Upper lobe of left lung (tissue), 6 donors: ENCODE measurements at regions not wholly inside any gene's neighbourhood (a gene's known extent, or its start where the extent isn't known, plus 50 kb on each side); places are given as distances from the start of the nearest gene placed in this dataset.
"Not testable (repeated sequence)": the region's sequence is repeated elsewhere in the genome, so short reads cannot be mapped to it uniquely, and the experiment has no call there.

Experiments used
- ATAC-seq, 2 donors: fragments of 200-7000 bp; cut with Tn5 transposase; one replicate each; pipeline ENCODE4 v1.9.1; 2022; ENCODE audit warnings: mild to moderate bottlenecking in 2 of 2, moderate library complexity in 2 of 2; ENCODE audit not compliant: low FRiP score in 2 of 2
- DNase-seq, 2 donors: peaks; one replicate each; pipeline ENCODE4 v3.0.0-alpha.2; 2019 to 2020
- H3K27ac ChIP-seq, 4 donors: fragments of 200-600 bp; sonication (generic); one replicate each; pipeline ENCODE4 v1.5.1; 2016 to 2019
- H3K27me3 ChIP-seq, 4 donors: fragments of 200-600 bp; sonication (generic); one replicate each; pipeline ENCODE4 v1.5.1; 2017 to 2019
- H3K36me3 ChIP-seq, 4 donors: fragments of 200-600 bp; sonication (generic); one replicate each; pipeline ENCODE4 v1.5.1; 2016 to 2019
- H3K4me1 ChIP-seq, 4 donors: fragments of 200-600 bp; sonication (generic); one replicate each; pipeline ENCODE4 v1.5.1; 2018 to 2019
- H3K4me3 ChIP-seq, 4 donors: fragments of 200-600 bp; sonication (generic); one replicate each; pipeline ENCODE4 v1.5.1; 2017 to 2019; ENCODE audit warnings: mild to moderate bottlenecking in 2 of 4, moderate library complexity in 1 of 4
- H3K9me3 ChIP-seq, 4 donors: fragments of 200-600 bp; sonication (generic); one replicate each; pipeline ENCODE4 v1.5.1; 2018 to 2019
- CTCF ChIP-seq, 6 experiments: fragments of 450-650 bp in 4 of 6; fragments of 200-600 bp in 2 of 6; sonication (generic) in 2 of 6; IDR thresholded peaks; one replicate each; pipeline ENCODE4 v1.5.1; 2016 to 2019; ENCODE audit warnings: antibody characterized with exemption in 6 of 6
- EP300 ChIP-seq, 4 donors: sonication (generic); formaldehyde crosslinking; IDR thresholded peaks; one replicate each; pipeline ENCODE4 v1.5.1; 2017; ENCODE audit warnings: antibody characterized with exemption in 4 of 4, control low read depth in 2 of 4
- POLR2A ChIP-seq, 4 donors: fragments of 450-650 bp; IDR thresholded peaks; one replicate each; pipeline ENCODE4 v1.5.1; 2016 to 2017; ENCODE audit warnings: antibody characterized with exemption in 4 of 4, mild to moderate bottlenecking in 2 of 4
- POLR2AphosphoS5 ChIP-seq, 2 donors: sonication (generic); formaldehyde crosslinking; IDR thresholded peaks; one replicate each; pipeline ENCODE4 v1.5.1; 2017; ENCODE audit warnings: antibody characterized with exemption in 2 of 2
- WGBS, 2 donors: methylation state at CpG; one replicate each; pipeline ENCODE4 v1.1.5; 2017 to 2018; 5-methylcytosine and 5-hydroxymethylcytosine counted together
- donor health status: DM: no; HTN: no; CAD: no; lungs with moderate emphysema.
- donor health status: DM: no; HTN: yes; CAD: no; lungs with severe emphysema.

- DNase-seq: no peak
- WGBS, 2 donors: 67 to 75% methylated on average over 2 of the region's 2 CpGs
These were observed 118.8 kb upstream of the MAP2 start for GRCh38 chr2:209305026-209305425.

GRCh38 chr2:209305746-209306196, 118.1 kb upstream of the MAP2 start:
- DNase-seq (peak in 1 of 2 donors; percentile 55), ATAC-seq (peak in 1 of 2 donors; percentile 49)
- WGBS, 2 donors: 86 to 87% methylated on average over 7 of the region's 7 CpGs

More at GRCh38 chr2:209305026-209305425, 118.8 kb upstream of the MAP2 start:
- Histone ChIP-seq H3K36me3 (no peaks in the 10 kb centered on the region), H3K9me3 (no peaks in the 10 kb centered on the region), H3K4me3 (no peak overlapping the region), H3K27ac (no peak overlapping the region), H3K27me3 (no peaks in the 10 kb centered on the region), H3K4me1 (no peaks in the 10 kb centered on the region)
- no peak for ATAC-seq
- TF ChIP-seq EP300 (IDR thresholded peaks at IDR 0.05) (no peak), POLR2AphosphoS5 (IDR thresholded peaks at IDR 0.05) (no peak), POLR2A (IDR thresholded peaks at IDR 0.05) (no peak), CTCF (IDR thresholded peaks at IDR 0.05) (no peak)

GRCh38 chr2:209307161-209308001, 116.5 kb upstream of the MAP2 start:
- H3K36me3 ChIP-seq: no peaks in the 10 kb centered on the region
- TF ChIP-seq EP300 (IDR thresholded peaks at IDR 0.05) (no peak), CTCF (IDR thresholded peaks at IDR 0.05) (no peak), POLR2AphosphoS5 (IDR thresholded peaks at IDR 0.05) (no peak), POLR2A (IDR thresholded peaks at IDR 0.05) (no peak)
- DNase-seq: peak in 1 of 2 donors; percentile 41
- WGBS, 2 donors: 85 to 100% methylated on average over 5 to 10 of the region's 10 CpGs
- no peaks in the 10 kb centered on the region for H3K9me3 ChIP-seq
- no peak overlapping the region for H3K27ac ChIP-seq
- H3K4me3 ChIP-seq: no peak overlapping the region
- H3K4me1 ChIP-seq: no peaks in the 10 kb centered on the region
- ATAC-seq: peak in 1 of 2 donors; percentile 46
- H3K27me3 ChIP-seq: no peaks in the 10 kb centered on the region

More at GRCh38 chr2:209305746-209306196, 118.1 kb upstream of the MAP2 start:
- no peak overlapping the region for H3K27ac ChIP-seq
- TF ChIP-seq POLR2AphosphoS5 (IDR thresholded peaks at IDR 0.05) (no peak), CTCF (IDR thresholded peaks at IDR 0.05) (no peak), EP300 (IDR thresholded peaks at IDR 0.05) (no peak), POLR2A (IDR thresholded peaks at IDR 0.05) (no peak)
- no peaks in the 10 kb centered on the region for H3K36me3 ChIP-seq
- no peaks in the 10 kb centered on the region for H3K27me3 ChIP-seq
- H3K9me3 ChIP-seq: no peaks in the 10 kb centered on the region
- no peaks in the 10 kb centered on the region for H3K4me1 ChIP-seq
- H3K4me3 ChIP-seq: no peak overlapping the region

GRCh38 chr2:209308415-209308814, 115.4 kb upstream of the MAP2 start:
- Histone ChIP-seq H3K9me3 (no peaks in the 10 kb centered on the region), H3K27me3 (no peaks in the 10 kb centered on the region), H3K27ac (no peak overlapping the region), H3K36me3 (no peaks in the 10 kb centered on the region), H3K4me1 (no peaks in the 10 kb centered on the region), H3K4me3 (no peak overlapping the region)
- DNase-seq (no peak), ATAC-seq (no peak)
- no peak for TF ChIP-seq POLR2A (IDR thresholded peaks at IDR 0.05)
- TF ChIP-seq EP300 (IDR thresholded peaks at IDR 0.05): no peak

- Histone ChIP-seq H3K4me3 (no peak overlapping the region), H3K27me3 (no peaks in the 10 kb centered on the region), H3K4me1 (no peaks in the 10 kb centered on the region), H3K27ac (no peak overlapping the region), H3K36me3 (no peaks in the 10 kb centered on the region), H3K9me3 (no peaks in the 10 kb centered on the region)
- TF ChIP-seq POLR2A (IDR thresholded peaks at IDR 0.05): no peak
- no peak for TF ChIP-seq CTCF (IDR thresholded peaks at IDR 0.05)
- TF ChIP-seq EP300 (IDR thresholded peaks at IDR 0.05): no peak
- no peak for TF ChIP-seq POLR2AphosphoS5 (IDR thresholded peaks at IDR 0.05)
- DNase-seq (no peak), ATAC-seq (no peak)
- 72 to 75% methylated on average over 2 of the region's 2 CpGs for WGBS, 2 donors
These were observed 111.9 kb upstream of the MAP2 start for GRCh38 chr2:209311948-209312347.

GRCh38 chr2:209312450-209312849, 111.4 kb upstream of the MAP2 start:
- not testable (repeated sequence) for ATAC-seq

More at GRCh38 chr2:209312450-209312849, 111.4 kb upstream of the MAP2 start:
- 75 to 100% methylated on average over 1 of the region's 1 CpG for WGBS, 2 donors
- not testable (repeated sequence) for H3K36me3 ChIP-seq, H3K4me3 ChIP-seq, H3K27me3 ChIP-seq, DNase-seq, H3K27ac ChIP-seq, H3K9me3 ChIP-seq, H3K4me1 ChIP-seq
